ENCODE measurements at regions not wholly inside any gene's neighbourhood (a gene's known extent, or its start where the extent isn't known, plus 50 kb on each side); places are given as distances from the start of the nearest gene placed in this dataset.

GRCh38 chr6:71476872-71477271 is 188.3 kb downstream of the OGFRL1 start:
- DNase-seq (ENCODE audit: extremely low read depth, low read depth): no peak

DNA sequence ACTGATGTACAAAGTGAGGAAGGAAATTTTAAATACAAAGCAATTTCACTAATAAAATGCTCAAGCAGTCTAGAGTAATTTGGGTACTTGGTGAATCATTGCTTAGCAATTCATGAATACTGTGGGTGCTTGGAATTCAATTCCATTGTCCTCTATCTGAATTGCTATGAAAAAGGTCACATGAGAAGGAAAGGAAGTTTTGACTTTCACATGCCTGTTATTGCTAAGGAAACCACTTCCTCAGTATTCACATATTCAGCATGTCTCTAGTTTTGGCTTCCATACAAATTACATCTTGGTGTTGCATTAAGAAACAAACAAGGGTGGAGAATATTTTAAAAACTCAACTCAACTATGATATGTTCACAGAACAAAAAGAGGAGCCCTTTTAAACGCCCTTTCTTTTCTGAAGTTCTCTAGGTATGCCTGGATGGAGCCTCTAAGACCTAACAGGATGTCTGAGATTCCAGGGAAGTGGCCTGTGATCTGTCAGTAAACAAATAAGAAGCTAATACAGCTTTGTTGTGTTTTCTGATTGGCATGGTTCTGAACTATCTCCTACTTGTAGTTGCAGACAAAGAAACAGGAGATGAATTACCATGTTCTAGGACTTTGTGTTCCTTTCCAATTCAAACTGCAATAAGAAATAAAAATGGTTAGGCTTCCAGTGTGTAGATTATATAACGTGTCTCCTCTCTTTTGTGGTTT is 190.4 kb downstream of the OGFRL1 start:
- DNase-seq (ENCODE audit: extremely low read depth, low read depth): no peak

- no peak for DNase-seq (ENCODE audit: extremely low read depth, low read depth)
Measured at GRCh38 chr6:71480577-71480976, 192.0 kb downstream of the OGFRL1 start.

DNA sequence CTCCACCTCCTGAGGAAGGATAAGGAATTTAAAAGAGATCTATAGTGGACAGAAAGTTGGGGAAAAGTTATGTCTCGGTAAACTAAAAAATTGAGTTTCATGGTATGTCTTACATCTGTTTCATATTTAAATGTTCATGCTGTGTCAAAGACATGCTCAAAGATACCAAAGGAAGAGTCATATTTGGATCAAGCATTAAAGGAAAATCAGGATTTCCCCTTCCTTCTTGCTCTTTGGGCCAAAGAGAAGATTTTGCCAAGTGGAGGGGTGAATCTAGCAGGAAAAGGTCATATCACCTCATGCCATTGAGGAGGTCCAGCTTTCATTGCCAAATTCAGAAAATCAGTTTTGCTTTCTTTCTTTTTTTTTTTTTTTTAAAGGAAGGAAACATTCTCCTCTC is 192.4 kb downstream of the OGFRL1 start:
- no peak for DNase-seq (ENCODE audit: extremely low read depth, low read depth)

- DNase-seq (ENCODE audit: extremely low read depth, low read depth): no peak
Measured at GRCh38 chr6:71481801-71482200, 193.2 kb downstream of the OGFRL1 start.

DNA sequence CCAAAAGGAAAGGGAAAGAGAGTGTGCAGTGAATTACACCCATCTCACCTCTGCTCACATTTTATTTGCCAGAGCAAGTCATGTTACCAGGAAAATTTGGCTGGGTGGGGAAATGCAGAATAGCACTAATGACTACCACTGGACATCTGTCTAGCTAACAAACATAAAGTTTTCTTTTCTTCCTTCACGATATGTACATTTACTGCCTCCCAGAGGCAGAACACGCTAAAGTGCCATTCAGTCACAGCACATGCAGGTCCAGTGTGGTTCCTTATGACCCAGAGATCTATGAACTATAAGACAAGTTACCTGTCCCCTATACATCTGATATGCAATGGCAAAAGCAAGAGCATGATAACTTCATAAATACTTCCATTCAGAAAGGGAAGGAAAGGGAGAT is 194.1 kb downstream of the OGFRL1 start:
- DNase-seq (ENCODE audit: extremely low read depth, low read depth): no peak

DNA sequence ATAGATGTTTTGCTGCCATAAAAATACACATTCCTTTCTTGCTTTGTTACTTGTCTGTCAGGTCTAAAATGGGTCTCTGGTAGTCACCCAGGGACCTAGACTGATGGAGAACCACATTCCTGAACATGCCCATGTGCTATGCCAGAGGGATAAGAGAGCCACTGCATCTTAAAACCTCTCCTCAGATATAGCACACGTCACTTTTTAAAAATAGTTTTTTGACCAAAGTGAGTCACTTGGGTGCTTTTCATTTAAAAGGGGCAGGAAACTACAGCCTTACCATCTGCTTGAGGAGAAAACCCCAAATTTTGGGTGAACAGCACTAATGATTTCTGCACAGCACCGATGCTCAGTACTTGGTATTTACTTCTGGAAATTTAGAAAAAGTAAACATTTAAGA is 197.8 kb downstream of the OGFRL1 start:
- DNase-seq (ENCODE audit: extremely low read depth, low read depth): no peak

DNA sequence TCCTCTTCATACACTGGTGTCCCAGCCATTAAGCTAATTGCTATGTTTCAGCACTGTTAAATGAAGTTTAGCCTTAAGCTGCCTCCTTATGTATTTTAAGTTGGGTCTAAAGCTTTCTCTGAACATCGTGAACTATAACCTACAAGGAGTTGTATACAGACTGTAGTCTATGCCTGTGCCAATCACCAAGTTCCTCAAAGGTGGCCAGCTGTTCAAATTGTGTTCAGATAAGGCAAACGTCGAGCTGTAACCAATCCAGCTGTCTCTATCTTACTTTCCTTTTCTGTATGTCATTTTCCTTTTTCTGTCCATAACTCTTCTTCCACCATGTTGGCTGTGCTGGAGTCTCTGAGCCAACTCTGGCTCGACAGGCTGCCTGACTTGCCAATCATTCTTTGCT is 199.6 kb downstream of the OGFRL1 start:
- no peak for DNase-seq (ENCODE audit: extremely low read depth, low read depth)

DNA sequence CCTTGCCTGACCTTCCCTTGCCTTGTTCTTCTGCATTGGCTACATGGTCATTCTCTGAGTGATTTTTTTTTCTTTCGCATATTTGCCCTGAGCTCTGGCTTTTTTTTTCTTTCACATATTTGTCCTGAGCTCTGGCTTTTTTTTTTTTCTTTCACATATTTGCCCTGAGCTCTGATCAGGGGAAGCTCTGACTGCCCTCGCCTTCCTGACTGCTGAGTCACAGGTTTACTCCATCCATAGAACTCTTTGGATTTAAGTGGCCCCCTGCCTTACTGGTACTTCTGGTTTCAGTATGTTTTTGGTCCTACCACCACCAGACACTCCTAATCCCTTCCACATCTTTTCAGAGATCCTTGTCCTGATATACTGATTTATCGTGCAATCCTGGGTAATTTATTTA is 201.1 kb downstream of the OGFRL1 start:
- no peak for DNase-seq (ENCODE audit: extremely low read depth, low read depth)

- DNase-seq (ENCODE audit: extremely low read depth, low read depth): no peak
Measured at GRCh38 chr6:71490876-71491275, 202.3 kb downstream of the OGFRL1 start.

GRCh38 chr6:71491844-71492243 is 203.2 kb downstream of the OGFRL1 start:
- DNase-seq (ENCODE audit: extremely low read depth, low read depth): no peak

- no peak for DNase-seq (ENCODE audit: extremely low read depth, low read depth)
Measured at GRCh38 chr6:71492668-71493067, 204.1 kb downstream of the OGFRL1 start.

- DNase-seq (ENCODE audit: extremely low read depth, low read depth): no peak
Measured at GRCh38 chr6:71496018-71496721, 207.6 kb downstream of the OGFRL1 start.

DNA sequence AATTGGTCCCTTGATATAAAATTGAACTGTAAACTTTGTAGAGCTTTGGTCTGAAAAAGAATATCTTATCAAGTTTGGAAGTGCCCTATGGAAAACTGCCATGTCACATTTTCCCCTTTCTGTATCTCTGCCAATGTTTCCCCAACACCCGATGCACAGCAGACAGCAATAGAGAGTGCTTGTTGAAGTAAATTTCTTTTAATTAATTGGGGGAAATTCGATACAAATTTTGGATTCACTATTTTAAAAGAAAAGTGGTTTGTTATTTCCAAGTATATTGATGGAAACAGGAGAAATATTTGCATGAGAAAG is 208.1 kb downstream of the OGFRL1 start:
- no peak for DNase-seq (ENCODE audit: extremely low read depth, low read depth)

- DNase-seq (ENCODE audit: extremely low read depth, low read depth): no peak
Measured at GRCh38 chr6:71498638-71499037, 210.0 kb downstream of the OGFRL1 start.

- DNase-seq (ENCODE audit: extremely low read depth, low read depth): no peak
Measured at GRCh38 chr6:71499667-71500066, 211.1 kb downstream of the OGFRL1 start.

GRCh38 chr6:71502168-71502567 is 213.6 kb downstream of the OGFRL1 start:
- no peak for DNase-seq (ENCODE audit: extremely low read depth, low read depth)

- DNase-seq (ENCODE audit: extremely low read depth, low read depth): no peak
Measured at GRCh38 chr6:71502956-71503355, 214.3 kb downstream of the OGFRL1 start.

- DNase-seq (ENCODE audit: extremely low read depth, low read depth): no peak
Measured at GRCh38 chr6:71507183-71507582, 218.6 kb downstream of the OGFRL1 start.

GRCh38 chr6:71509191-71510005 is 220.8 kb downstream of the OGFRL1 start:
- no peak for DNase-seq (ENCODE audit: extremely low read depth, low read depth)

DNA sequence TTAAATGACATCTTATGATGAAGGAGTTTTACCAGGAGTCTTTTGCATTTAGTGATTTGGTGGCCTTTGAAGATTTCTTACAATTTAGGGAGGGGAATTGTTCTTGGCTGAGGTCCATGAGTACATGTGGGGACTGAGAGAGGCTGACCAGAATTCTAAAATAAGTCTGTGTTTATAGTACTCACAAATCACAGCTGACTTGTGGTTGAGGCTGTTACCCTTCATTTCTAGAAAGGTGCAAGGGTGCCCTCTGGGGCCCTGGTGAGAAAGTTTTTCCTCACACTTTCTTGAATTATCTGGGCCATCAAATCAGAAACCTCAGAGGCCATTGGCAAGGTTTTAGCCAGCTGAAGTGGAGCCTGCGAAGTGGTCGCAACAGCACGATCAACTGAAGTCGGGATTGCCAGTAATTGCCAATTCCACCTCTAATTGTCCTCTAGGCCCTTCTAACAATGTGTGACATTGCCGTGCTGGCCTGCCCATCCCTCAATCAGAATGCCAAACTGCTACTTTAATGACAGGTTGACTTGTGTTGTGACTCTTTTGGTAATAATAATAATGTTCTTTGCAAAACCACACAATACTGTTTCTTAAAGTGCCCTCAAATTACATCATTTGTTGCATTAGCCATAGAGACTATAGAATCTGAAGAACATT is 221.6 kb downstream of the OGFRL1 start:
- DNase-seq (ENCODE audit: extremely low read depth, low read depth): peak; percentile 42

Data from NCI-H460 (cell line).